Activated B cell treated with CpG ODN at 0.5 μM for 24 hours (primary cell): ENCODE measurements at regions not wholly inside any gene's neighbourhood (a gene's known extent, or its start where the extent isn't known, plus 50 kb on each side); places are given as distances from the start of the nearest gene placed in this dataset.

ENCODE experiments used
- ATAC-seq: fragments of 200-7000 bp; cut with Tn5 transposase; one replicate; pipeline ENCODE4 v1.10.0; 2021; ENCODE audit warnings: low read depth, mild to moderate bottlenecking, moderate library complexity
- CTCF ChIA-PET: fragments of 350-600 bp; sonication (Branson Sonifier 250); formaldehyde crosslinking; loops from one replicate; lab custom pipeline; 2021; ENCODE audit warnings: antibody characterized with exemption; lab: Charles Lee
- POLR2A ChIA-PET: fragments of 350-600 bp; sonication (Branson Sonifier 250); formaldehyde crosslinking; loops from one replicate; lab custom pipeline; 2021; ENCODE audit warnings: antibody characterized with exemption; lab: Charles Lee
- DNase-seq: peaks from one replicate; pipeline ENCODE4 v3.0.0; 2022
- H3K27ac Mint-ChIP-seq: one replicate; pipeline ENCODE4 v1.8.0; 2020; ENCODE audit warnings: mixed read lengths
- H3K27me3 Mint-ChIP-seq: one replicate; pipeline ENCODE4 v1.8.0; 2021; ENCODE audit warnings: mixed read lengths
- H3K36me3 Mint-ChIP-seq: one replicate; pipeline ENCODE4 v1.8.0; 2021; ENCODE audit warnings: low read depth, mixed read lengths
- H3K4me1 Mint-ChIP-seq: one replicate; pipeline ENCODE4 v1.8.0; 2021; ENCODE audit warnings: mixed read lengths
- H3K4me3 Mint-ChIP-seq: one replicate; pipeline ENCODE4 v1.8.0; 2020; ENCODE audit warnings: mild to moderate bottlenecking, mixed read lengths
- H3K9me3 Mint-ChIP-seq: one replicate; pipeline ENCODE4 v1.8.0; 2020; ENCODE audit warnings: mixed read lengths
- intact Hi-C: fragments of 100-400 bp; cut with micrococcal nuclease; formaldehyde crosslinking; loops from one replicate; pipeline ENCODE4 v1.15.1; 2024
- TF ChIP-seq, protein P1 (sequence below): fragments of 200-600 bp; IDR thresholded peaks from one replicate; pipeline ENCODE4 v1.8.0; 2022; ENCODE audit warnings: antibody characterized with exemption, mild to moderate bottlenecking

DNA sequence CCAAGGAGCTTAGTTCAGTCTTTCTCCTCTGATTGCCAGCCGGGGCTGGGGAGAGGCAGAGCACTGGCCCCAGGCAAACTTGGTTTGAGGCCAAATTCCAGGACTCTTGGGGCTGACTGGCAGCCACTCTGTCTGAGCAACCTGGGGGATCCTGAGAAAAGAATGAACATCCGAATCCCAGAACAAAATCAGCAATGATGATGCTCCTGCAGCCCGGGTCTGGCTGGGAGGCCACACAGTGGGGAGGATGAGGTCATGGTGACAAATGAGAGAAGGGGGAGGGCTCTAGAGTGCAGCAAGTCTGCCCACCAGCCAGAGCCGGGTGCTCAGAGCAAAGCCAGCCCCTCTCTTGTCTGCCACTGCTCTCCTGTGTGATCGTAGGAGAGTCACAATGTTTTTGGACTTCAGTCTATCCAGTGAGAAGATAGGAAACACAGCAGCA, 71.8 kb upstream of the PAX6 start:
- Mint-ChIP-seq H3K4me1 (no peaks in the 10 kb centered on the region), H3K27ac (no peak overlapping the region), H3K9me3 (no peaks in the 10 kb centered on the region), H3K27me3 (peaks cover 4% of the 10 kb centered on the region), H3K4me3 (no peak overlapping the region), H3K36me3 (no peaks in the 10 kb centered on the region)
- ChIA-PET POLR2A (no interaction called here), CTCF (no interaction called here)
- DNase-seq (no peak), ATAC-seq (no peak)
- TF ChIP-seq, protein P1, sequence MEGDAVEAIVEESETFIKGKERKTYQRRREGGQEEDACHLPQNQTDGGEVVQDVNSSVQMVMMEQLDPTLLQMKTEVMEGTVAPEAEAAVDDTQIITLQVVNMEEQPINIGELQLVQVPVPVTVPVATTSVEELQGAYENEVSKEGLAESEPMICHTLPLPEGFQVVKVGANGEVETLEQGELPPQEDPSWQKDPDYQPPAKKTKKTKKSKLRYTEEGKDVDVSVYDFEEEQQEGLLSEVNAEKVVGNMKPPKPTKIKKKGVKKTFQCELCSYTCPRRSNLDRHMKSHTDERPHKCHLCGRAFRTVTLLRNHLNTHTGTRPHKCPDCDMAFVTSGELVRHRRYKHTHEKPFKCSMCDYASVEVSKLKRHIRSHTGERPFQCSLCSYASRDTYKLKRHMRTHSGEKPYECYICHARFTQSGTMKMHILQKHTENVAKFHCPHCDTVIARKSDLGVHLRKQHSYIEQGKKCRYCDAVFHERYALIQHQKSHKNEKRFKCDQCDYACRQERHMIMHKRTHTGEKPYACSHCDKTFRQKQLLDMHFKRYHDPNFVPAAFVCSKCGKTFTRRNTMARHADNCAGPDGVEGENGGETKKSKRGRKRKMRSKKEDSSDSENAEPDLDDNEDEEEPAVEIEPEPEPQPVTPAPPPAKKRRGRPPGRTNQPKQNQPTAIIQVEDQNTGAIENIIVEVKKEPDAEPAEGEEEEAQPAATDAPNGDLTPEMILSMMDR, result no peak
- intact Hi-C loops, result no loop called here

DNA sequence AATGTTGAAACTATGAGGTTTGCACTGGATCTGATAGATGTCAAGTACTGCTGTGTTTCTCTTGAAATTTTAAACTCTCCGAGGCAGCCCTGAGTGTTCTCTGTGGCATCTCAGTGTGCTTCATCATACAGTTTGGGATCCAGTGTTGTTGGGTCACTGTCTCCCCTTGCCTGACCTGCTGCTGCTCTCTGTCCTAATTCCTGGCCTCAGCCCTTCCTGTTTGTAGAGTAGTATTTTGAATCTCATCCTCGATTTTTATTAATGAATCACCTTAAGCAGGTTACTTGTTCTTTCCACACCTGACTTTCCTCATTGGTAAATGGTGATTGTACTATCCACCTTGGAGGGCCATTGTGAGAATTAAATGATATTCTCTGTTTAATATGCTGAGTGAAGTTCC, 70.7 kb upstream of the PAX6 start:
- Mint-ChIP-seq H3K4me3 (no peak overlapping the region), H3K4me1 (no peaks in the 10 kb centered on the region), H3K27me3 (peaks cover 4% of the 10 kb centered on the region), H3K27ac (no peak overlapping the region), H3K36me3 (no peaks in the 10 kb centered on the region), H3K9me3 (no peaks in the 10 kb centered on the region)
- no peak for ATAC-seq
- ChIA-PET POLR2A (no interaction called here), CTCF (no interaction called here)
- TF ChIP-seq, protein P1, result no peak
- intact Hi-C loops, result no loop called here
- DNase-seq, result no peak

DNA sequence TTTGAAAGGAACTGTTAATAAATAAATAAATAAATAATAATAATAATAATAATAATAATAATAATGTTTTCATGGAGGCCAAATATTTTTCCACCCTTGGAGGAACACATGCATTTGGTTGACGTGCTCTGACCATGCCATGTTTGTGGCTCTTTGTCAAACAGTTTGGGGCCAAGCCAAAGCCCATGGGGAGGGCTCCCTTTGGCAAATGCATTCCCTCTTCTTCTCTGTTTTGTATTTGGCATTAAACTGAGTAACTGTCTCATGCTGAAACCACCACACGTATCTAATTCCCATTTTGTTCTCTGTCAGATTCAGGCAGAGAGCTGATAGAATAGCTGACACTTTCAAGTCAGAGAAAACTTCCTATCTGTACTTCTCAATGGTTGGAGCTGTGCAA, 68.6 kb upstream of the PAX6 start:
- Mint-ChIP-seq H3K27me3 (peaks cover 7% of the 10 kb centered on the region), H3K9me3 (no peaks in the 10 kb centered on the region), H3K4me1 (no peaks in the 10 kb centered on the region), H3K4me3 (no peak overlapping the region), H3K36me3 (no peaks in the 10 kb centered on the region), H3K27ac (no peak overlapping the region)
- ChIA-PET CTCF (no interaction called here), POLR2A (no interaction called here)
- intact Hi-C loops, result loop anchor here (10.0 kb wide), 1 partner anchor 635 kb away; no protein-coding TSS in a partner anchor
- DNase-seq (no peak), ATAC-seq (no peak)
- TF ChIP-seq, protein P1, result no peak

DNA sequence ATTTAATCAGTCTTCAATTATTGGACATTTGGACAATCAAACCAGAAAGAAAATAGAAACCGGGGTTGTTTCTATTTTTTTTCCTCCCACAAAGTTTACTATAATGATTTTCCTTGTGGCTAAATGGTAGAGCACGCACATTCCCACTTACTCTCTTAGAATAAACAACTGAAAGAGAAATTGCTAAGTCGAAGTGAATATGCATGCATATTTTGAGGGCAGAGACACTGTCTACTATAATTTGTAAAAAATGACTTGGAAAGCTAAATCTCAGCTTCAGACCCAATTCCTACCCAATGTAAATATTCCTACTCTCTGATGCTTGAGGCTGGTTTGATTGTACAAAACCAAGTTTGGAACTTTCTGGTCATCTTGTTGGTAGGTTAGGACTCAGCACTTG, 66.7 kb upstream of the PAX6 start:
- Mint-ChIP-seq H3K9me3 (no peaks in the 10 kb centered on the region), H3K4me1 (no peaks in the 10 kb centered on the region), H3K27ac (no peak overlapping the region), H3K27me3 (peaks cover 7% of the 10 kb centered on the region), H3K36me3 (no peaks in the 10 kb centered on the region), H3K4me3 (no peak overlapping the region)
- TF ChIP-seq, protein P1, result no peak
- ATAC-seq (no peak), DNase-seq (no peak)
- intact Hi-C loops, result loop anchor here (10.0 kb wide), 1 partner anchor 633 kb away; no protein-coding TSS in a partner anchor
- CTCF ChIA-PET, result no interaction called here
- POLR2A ChIA-PET, result no interaction called here

DNA sequence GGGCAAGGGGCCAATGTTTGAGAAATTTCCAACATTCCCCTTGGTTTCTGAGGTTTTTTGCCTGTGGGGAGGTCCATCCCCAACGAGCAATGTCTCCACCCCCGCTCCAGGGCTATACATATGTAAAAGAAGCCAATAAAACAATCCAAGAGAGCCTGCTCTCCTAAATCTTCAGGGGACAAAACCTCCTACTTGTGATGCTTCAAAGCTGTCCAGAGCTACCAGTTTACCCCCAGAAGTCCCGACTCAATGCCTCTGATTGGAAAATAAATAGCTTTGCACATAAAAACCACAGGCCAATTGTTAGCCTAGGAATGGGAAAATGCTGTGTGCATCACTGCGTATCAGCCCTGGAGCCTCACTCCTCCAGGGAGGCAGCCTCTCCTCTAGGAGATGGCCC, 66.0 kb upstream of the PAX6 start:
- H3K9me3 Mint-ChIP-seq, result no peaks in the 10 kb centered on the region
- ChIA-PET POLR2A (no interaction called here), CTCF (no interaction called here)
- DNase-seq (no peak), ATAC-seq (no peak)
- H3K27ac Mint-ChIP-seq, result no peak overlapping the region
- no peaks in the 10 kb centered on the region for H3K36me3 Mint-ChIP-seq
- intact Hi-C loops, result loop anchor here (10.0 kb wide), 1 partner anchor 632 kb away; no protein-coding TSS in a partner anchor
- no peaks in the 10 kb centered on the region for H3K4me1 Mint-ChIP-seq
- peaks cover 7% of the 10 kb centered on the region for H3K27me3 Mint-ChIP-seq
- TF ChIP-seq, protein P1, result no peak
- no peak overlapping the region for H3K4me3 Mint-ChIP-seq
